ENCODE measurements at regions not wholly inside any gene's neighbourhood (a gene's known extent, or its start where the extent isn't known, plus 50 kb on each side); places are given as distances from the start of the nearest gene placed in this dataset.

- no peak for TF ChIP-seq POLR2A (IDR thresholded peaks at IDR 0.05; ENCODE audit: low read depth, low read length)
- TF ChIP-seq POLR2AphosphoS5 (IDR thresholded peaks at IDR 0.05; ENCODE audit: low read depth, low read length): no peak
- TF ChIP-seq TAF1 (IDR thresholded peaks at IDR 0.05; ENCODE audit: low read depth, low read length): no peak
Observed at GRCh38 chr1:17946434-17946833, 161.2 kb upstream of the IGSF21 start.
